ENCODE measurements at regions not wholly inside any gene's neighbourhood (a gene's known extent, or its start where the extent isn't known, plus 50 kb on each side); places are given as distances from the start of the nearest gene placed in this dataset.
"Not testable (repeated sequence)": the region's sequence is repeated elsewhere in the genome, so short reads cannot be mapped to it uniquely, and the experiment has no call there.

DNA sequence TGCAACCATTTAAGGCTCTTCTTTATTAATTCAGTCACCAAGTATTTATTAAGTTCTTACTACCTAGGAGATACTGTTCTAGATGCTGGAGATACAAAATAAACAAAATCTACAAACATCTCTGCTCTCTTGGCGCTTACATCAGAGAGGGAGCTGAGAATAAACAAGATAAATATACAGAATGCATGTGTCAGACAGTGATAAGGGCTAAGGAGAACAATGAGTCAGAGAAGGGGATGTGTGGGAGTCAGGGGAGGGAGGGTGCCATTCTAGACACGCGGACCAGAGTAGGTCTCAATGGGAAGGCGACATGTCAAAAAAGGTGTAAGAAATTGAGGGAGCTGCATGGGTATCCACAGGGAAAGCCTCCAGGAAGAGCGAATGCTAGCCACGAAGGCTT lies 393.2 kb downstream of the RWDD3 start:
- H3K36me3 Mint-ChIP-seq (ENCODE audit: low read depth): no peaks in the 10 kb centered on the region
- POLR2A ChIA-PET: no interaction called here
- CTCF ChIA-PET: no interaction called here
- H3K4me1 Mint-ChIP-seq: no peaks in the 10 kb centered on the region
- peaks cover 7% of the 10 kb centered on the region for H3K9me3 Mint-ChIP-seq
- H3K4me3 Mint-ChIP-seq: no peak overlapping the region
- no peak overlapping the region for H3K27ac Mint-ChIP-seq
- DNase-seq: no peak
- H3K27me3 Mint-ChIP-seq: no peaks in the 10 kb centered on the region

DNA sequence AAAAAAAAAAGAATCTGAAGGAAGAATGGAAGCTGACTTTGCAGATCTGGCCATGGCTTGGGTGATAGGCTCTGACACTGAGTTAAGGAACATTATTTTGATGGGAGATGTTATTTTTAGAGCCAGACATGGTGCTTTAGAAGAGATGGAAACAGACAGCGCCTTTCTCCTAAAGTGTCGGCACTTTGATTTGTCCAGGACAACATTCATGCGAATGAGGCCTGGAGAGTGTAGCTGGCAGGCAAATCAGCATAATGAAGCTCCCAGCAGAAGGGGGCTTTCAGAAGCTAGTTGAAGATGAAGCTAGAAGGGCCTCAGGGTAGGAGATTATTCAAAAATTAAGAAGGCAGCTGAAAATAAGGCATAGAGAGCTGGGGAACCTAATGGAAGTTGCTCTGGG lies 397.7 kb downstream of the RWDD3 start:
- no peak for DNase-seq
- H3K4me3 Mint-ChIP-seq: no peak overlapping the region
- H3K27ac Mint-ChIP-seq: no peak overlapping the region
- no peaks in the 10 kb centered on the region for H3K27me3 Mint-ChIP-seq
- ChIA-PET POLR2A (no interaction called here), CTCF (no interaction called here)
- H3K9me3 Mint-ChIP-seq: peaks cover 7% of the 10 kb centered on the region
- no peaks in the 10 kb centered on the region for H3K36me3 Mint-ChIP-seq (ENCODE audit: low read depth)
- no peaks in the 10 kb centered on the region for H3K4me1 Mint-ChIP-seq

DNA sequence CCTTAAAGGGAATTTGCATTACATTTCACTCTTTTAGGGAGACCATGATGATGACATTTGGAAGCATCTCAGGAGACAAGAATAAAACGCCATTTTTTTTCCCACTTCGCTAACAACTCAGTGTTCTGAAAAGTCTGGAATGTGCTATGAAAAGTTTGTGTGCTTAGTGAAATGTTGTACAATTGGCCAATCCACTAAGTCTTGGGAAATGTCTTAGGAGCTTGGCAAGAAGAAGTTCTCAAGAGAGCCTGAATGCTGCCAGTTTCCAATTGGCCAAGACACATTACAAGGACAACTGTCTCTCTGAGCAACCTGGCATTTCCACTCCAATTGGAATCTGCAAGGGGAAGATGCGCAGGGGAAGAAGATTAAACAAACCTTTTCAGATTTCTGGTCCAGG lies 401.8 kb downstream of the RWDD3 start:
- ChIA-PET POLR2A (no interaction called here), CTCF (no interaction called here)
- no peaks in the 10 kb centered on the region for H3K36me3 Mint-ChIP-seq (ENCODE audit: low read depth)
- H3K9me3 Mint-ChIP-seq: peaks cover 3% of the 10 kb centered on the region
- H3K27me3 Mint-ChIP-seq: no peaks in the 10 kb centered on the region
- H3K27ac Mint-ChIP-seq: no peak overlapping the region
- no peak for DNase-seq
- no peak overlapping the region for H3K4me3 Mint-ChIP-seq
- no peaks in the 10 kb centered on the region for H3K4me1 Mint-ChIP-seq

DNA sequence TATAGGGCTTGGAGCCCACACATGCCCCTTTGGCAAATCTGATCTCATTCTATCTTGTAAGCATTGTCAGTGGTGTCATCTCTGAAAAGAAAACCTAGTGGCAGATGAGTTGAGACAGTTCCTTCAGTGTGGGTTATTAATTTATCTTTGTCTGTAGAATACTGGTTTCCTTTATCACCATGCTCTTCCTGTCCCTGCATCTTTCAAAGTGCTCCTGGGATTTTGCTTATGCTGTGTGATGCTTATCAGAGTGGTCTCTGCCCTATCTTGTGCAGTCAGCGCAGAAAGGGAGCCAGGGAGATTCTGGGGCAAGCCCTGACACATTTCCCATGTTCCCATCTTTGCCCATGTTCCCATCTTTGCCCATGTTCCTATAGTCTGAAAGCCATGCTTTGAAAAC lies 402.9 kb downstream of the RWDD3 start:
- no peaks in the 10 kb centered on the region for H3K36me3 Mint-ChIP-seq (ENCODE audit: low read depth)
- H3K9me3 Mint-ChIP-seq: peaks cover 3% of the 10 kb centered on the region
- H3K27ac Mint-ChIP-seq: no peak overlapping the region
- no peak overlapping the region for H3K4me3 Mint-ChIP-seq
- ChIA-PET POLR2A (no interaction called here), CTCF (no interaction called here)
- no peaks in the 10 kb centered on the region for H3K4me1 Mint-ChIP-seq
- DNase-seq: no peak
- no peaks in the 10 kb centered on the region for H3K27me3 Mint-ChIP-seq

DNA sequence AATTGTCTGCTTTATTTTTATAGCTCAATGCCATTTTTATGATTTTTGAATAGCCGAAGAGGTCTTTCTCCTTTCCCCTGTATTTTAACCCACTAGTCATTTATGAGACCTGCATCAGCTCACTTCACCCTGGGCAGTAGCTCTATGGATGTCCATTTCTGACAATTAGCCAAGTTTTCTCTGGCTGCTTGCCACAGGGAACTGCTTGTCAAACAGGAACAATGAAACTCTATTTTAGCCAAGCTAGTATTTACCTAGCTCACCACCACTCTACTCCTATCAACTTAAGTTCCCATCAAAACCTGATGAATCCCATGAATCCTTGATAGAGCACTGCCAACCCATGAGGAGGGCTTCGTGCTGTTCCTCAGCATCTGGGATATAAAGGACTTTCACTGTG lies 406.7 kb downstream of the RWDD3 start:
- H3K4me1 Mint-ChIP-seq: no peaks in the 10 kb centered on the region
- H3K9me3 Mint-ChIP-seq: peaks cover 9% of the 10 kb centered on the region
- H3K4me3 Mint-ChIP-seq: no peak overlapping the region
- CTCF ChIA-PET: no interaction called here
- no peak for DNase-seq
- POLR2A ChIA-PET: no interaction called here
- H3K27me3 Mint-ChIP-seq: no peaks in the 10 kb centered on the region
- H3K36me3 Mint-ChIP-seq (ENCODE audit: low read depth): no peaks in the 10 kb centered on the region
- H3K27ac Mint-ChIP-seq: no peak overlapping the region

DNA sequence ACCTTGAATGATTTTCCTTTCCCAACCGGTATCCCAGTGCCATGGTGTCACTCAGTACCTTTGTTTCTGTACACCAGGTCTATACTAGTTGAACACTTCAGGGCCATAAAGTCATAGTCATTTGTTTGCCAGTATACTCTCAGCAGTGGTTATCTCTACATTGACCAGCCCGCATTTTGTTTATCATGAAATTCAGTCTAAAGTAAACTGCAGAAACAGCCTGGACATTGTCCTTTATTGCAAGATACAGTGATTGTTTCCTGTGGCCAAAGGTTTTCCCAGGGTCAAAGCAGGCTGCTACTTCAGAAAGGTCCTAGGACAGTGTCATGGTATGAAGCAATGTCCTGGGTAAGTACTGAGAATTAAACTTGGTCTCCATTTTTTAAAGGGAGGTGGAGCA lies 407.4 kb downstream of the RWDD3 start:
- POLR2A ChIA-PET: no interaction called here
- no peaks in the 10 kb centered on the region for H3K27me3 Mint-ChIP-seq

DNA sequence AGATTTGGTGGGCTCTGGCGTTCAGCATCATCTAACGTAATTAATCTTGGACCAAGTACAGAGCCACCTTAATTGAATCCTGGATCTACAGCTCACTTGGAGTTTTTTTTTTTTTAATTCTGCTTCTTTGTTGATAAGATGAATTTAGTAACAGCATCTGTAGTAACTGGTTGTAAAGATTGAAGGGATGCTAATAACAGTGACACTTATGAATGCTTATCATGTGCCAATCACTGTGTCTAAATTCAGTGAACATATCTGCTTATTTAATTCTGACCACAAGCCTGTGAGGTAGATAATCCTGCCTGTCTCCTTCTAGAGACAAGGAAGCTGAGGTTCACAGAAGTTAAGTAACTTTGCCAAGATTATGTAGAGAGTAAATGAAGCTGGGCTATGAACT lies 408.0 kb downstream of the RWDD3 start:
- ChIA-PET POLR2A (no interaction called here), CTCF (no interaction called here)
- H3K27me3 Mint-ChIP-seq: no peaks in the 10 kb centered on the region
- H3K4me1 Mint-ChIP-seq: no peaks in the 10 kb centered on the region
- peaks cover 11% of the 10 kb centered on the region for H3K9me3 Mint-ChIP-seq
- H3K4me3 Mint-ChIP-seq: no peak overlapping the region
- no peaks in the 10 kb centered on the region for H3K36me3 Mint-ChIP-seq (ENCODE audit: low read depth)
- no peak overlapping the region for H3K27ac Mint-ChIP-seq
- no peak for DNase-seq

More for the DNA sequence above, 407.4 kb downstream of the RWDD3 start:
- no peaks in the 10 kb centered on the region for H3K36me3 Mint-ChIP-seq (ENCODE audit: low read depth)
- no peaks in the 10 kb centered on the region for H3K4me1 Mint-ChIP-seq
- DNase-seq: no peak
- H3K9me3 Mint-ChIP-seq: peaks cover 9% of the 10 kb centered on the region
- no peak overlapping the region for H3K4me3 Mint-ChIP-seq
- H3K27ac Mint-ChIP-seq: no peak overlapping the region
- CTCF ChIA-PET: no interaction called here

DNA sequence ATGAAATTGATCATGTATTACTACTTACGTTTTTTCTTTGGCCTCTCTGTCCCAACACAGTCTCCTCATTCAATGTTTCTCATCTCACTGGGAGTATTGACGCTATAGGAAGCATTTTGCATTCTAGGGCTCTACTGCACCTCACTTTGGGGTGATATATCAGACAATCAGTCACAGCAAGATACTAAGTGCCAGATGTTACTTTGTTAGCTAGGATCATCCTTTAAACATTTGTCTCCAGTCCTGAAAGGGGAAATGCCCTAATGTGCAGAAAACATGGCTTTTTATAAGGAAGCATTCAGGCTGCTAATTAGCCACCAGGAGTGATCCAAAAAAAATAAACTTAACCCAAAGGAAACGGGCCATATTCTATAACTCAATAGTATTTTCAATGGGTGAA lies 409.1 kb downstream of the RWDD3 start:
- Mint-ChIP-seq H3K9me3 (peaks cover 9% of the 10 kb centered on the region), H3K27ac (no peak overlapping the region), H3K36me3 (ENCODE audit: low read depth) (no peaks in the 10 kb centered on the region), H3K27me3 (no peaks in the 10 kb centered on the region), H3K4me3 (no peak overlapping the region), H3K4me1 (no peaks in the 10 kb centered on the region)
- ChIA-PET CTCF (no interaction called here), POLR2A (no interaction called here)
- no peak for DNase-seq

DNA sequence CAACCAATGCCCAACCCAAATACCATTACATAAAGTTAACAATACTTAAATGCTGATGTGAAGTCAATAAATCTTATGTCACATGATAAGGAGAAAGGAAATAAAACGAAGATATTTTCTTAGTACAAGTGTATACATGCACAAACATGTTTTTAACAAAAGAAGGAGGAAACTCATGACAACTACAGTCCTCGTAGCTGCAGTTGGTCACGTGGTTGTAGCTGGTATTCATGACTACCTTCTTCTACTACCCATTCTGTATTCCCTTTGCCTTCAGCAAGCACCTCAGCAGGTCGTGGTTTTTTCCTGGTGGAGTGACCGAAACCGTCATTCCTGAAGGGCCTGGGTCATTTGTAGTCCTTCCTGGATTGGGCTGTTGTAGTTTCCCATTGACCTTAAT lies 411.1 kb downstream of the RWDD3 start:
- CTCF ChIA-PET; H3K4me3 Mint-ChIP-seq; H3K27me3 Mint-ChIP-seq; H3K4me1 Mint-ChIP-seq; POLR2A ChIA-PET; H3K36me3 Mint-ChIP-seq (ENCODE audit: low read depth); DNase-seq; H3K9me3 Mint-ChIP-seq; H3K27ac Mint-ChIP-seq: not testable (repeated sequence)

DNA sequence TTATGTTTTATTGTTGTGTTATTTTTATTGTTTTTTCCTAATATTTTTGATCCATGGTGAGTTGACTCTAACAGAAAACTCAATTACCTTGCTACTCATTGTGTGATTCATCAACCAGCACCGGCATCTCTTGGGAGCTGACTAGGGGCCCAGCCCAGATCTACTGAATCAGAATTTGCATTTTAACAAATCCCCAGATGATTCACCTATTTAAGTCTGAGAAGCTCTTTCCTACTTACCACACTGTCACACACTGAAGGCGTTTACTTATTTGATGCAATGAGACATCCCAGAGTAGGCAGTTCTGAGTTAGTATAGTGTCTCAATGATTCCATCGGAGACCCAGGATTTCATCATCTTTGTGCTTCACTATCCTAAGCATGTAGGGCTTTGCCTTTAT lies 416.6 kb downstream of the RWDD3 start:
- POLR2A ChIA-PET: no interaction called here
- H3K36me3 Mint-ChIP-seq (ENCODE audit: low read depth): no peaks in the 10 kb centered on the region
- H3K9me3 Mint-ChIP-seq: peaks cover 2% of the 10 kb centered on the region
- CTCF ChIA-PET: no interaction called here
- H3K27me3 Mint-ChIP-seq: no peaks in the 10 kb centered on the region
- no peak for DNase-seq
- H3K4me1 Mint-ChIP-seq: no peaks in the 10 kb centered on the region
- no peak overlapping the region for H3K27ac Mint-ChIP-seq
- H3K4me3 Mint-ChIP-seq: no peak overlapping the region

DNA sequence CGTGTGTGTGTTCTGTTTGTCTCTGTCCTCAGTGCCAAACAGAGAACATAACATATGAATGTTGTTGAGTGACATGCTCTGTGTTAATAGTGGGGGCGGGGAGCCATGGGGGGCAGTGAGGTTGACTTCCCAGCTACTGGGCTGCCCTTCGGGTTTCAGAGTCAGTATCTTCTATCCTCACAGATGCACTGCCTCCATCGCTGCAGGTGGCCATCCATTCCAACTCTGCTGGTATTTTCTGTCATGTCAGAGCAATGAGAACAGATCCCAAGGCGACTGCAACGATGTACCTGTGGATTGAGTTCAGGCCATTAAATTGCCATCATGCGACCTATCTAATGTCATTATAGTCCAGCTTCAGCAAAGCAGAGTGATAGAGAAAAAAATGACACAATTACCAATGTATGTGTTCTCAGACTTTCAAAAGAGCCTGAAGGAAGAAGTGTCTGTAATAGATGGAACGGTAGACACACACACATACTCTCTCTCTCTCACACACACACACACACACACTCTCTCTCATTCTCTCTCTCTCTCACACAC lies 418.5 kb downstream of the RWDD3 start:
- Mint-ChIP-seq H3K9me3 (no peaks in the 10 kb centered on the region), H3K27me3 (no peaks in the 10 kb centered on the region), H3K36me3 (ENCODE audit: low read depth) (no peaks in the 10 kb centered on the region), H3K4me1 (no peaks in the 10 kb centered on the region), H3K4me3 (no peak overlapping the region), H3K27ac (no peak overlapping the region)
- CTCF ChIA-PET: interaction anchor here (0.7 kb wide), 1 partner anchor 64 kb away, joined by 3 read pairs; no protein-coding TSS in a partner anchor
- POLR2A ChIA-PET: no interaction called here
- DNase-seq: no peak

DNA sequence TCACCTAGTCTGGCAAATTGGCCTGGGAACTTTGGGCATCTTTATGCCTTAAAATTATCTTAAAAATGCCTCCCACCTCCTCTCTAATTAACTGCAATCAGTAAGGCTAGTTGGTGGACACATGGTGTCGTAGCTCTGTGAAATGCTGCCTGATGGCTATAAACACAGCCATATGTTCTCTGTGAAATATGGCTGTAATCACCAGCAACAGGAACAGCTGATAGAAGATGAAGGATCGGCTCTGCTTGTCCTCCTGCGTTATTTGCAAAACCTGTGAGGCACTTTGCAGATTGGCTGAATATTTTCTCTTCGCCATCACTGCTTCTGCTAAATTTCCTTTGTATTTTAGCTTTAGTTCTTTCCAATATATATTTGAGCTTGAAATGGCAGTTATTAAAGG lies 419.6 kb downstream of the RWDD3 start:
- ChIA-PET POLR2A (no interaction called here), CTCF (no interaction called here)
- H3K27ac Mint-ChIP-seq: no peak overlapping the region
- no peaks in the 10 kb centered on the region for H3K36me3 Mint-ChIP-seq (ENCODE audit: low read depth)
- DNase-seq: no peak
- no peak overlapping the region for H3K4me3 Mint-ChIP-seq
- H3K9me3 Mint-ChIP-seq: no peaks in the 10 kb centered on the region
- no peaks in the 10 kb centered on the region for H3K27me3 Mint-ChIP-seq
- no peaks in the 10 kb centered on the region for H3K4me1 Mint-ChIP-seq

DNA sequence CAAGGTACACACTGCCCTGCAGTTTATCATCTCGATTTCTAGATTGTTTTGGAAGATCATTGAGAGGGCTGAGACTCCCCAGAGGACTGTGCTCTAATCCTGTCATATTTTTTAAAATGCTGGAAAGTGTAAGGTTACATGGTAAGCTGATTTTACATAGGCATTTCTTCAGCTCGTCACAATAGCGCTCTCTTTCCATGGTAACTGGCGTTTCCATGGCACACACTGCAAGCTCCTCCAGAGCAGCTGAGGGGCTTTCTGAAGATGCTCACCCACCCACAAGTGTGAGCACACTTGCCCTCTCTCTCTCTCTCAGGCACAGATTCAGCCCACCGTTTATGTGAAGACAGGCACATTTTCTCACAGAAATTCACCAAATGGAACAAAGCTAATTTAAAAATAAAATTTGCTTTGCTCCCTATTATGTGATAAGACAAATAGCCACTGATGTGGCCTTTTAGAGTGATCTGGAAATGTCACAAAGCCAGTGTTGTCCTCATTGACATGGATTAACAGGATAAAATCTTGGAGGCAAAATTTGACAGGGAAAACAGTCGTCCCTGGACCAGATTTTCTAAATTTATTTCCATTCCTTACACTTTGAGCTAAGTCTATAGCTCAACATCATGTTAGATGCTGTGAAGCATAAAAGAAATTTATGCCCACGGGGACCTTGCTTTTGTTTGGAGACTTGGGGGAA lies 421.5 kb downstream of the RWDD3 start:
- Mint-ChIP-seq H3K36me3 (ENCODE audit: low read depth) (no peaks in the 10 kb centered on the region), H3K4me1 (no peaks in the 10 kb centered on the region), H3K27me3 (no peaks in the 10 kb centered on the region), H3K27ac (no peak overlapping the region), H3K9me3 (no peaks in the 10 kb centered on the region), H3K4me3 (no peak overlapping the region)
- no peak for DNase-seq
- POLR2A ChIA-PET: no interaction called here
- CTCF ChIA-PET: no interaction called here

DNA sequence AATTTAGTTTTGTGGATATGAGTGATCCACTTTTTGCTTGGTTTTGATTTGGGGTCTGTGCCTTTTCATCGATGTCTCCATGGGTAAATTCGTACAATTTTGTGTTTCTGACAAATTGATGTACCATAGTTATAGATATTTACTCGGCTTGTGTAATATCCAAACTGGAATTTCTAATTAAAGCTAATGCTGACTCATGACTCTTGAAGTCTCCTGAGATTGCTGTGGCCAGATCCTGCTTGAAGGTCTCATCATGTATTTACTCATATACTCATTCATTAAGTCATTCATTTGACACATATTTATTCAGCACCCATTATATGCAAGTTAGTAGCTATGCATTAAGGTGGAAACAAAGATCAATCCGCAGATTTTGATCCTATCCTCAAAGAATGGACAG lies 423.2 kb downstream of the RWDD3 start:
- POLR2A ChIA-PET: no interaction called here
- H3K36me3 Mint-ChIP-seq (ENCODE audit: low read depth): no peaks in the 10 kb centered on the region
- no peaks in the 10 kb centered on the region for H3K4me1 Mint-ChIP-seq
- CTCF ChIA-PET: no interaction called here
- no peak overlapping the region for H3K4me3 Mint-ChIP-seq
- DNase-seq: no peak
- H3K27ac Mint-ChIP-seq: no peak overlapping the region
- H3K27me3 Mint-ChIP-seq: no peaks in the 10 kb centered on the region
- no peaks in the 10 kb centered on the region for H3K9me3 Mint-ChIP-seq

Measured in activated CD4-positive, alpha-beta T cell treated with anti-CD3 and anti-CD28 coated beads, Interleukin-2, amount 10 ng/mL, durations not matched to agents 7 days and 5 days (primary cell).